ENCODE measurements at regions not wholly inside any gene's neighbourhood (a gene's known extent, or its start where the extent isn't known, plus 50 kb on each side); places are given as distances from the start of the nearest gene placed in this dataset.

DNA sequence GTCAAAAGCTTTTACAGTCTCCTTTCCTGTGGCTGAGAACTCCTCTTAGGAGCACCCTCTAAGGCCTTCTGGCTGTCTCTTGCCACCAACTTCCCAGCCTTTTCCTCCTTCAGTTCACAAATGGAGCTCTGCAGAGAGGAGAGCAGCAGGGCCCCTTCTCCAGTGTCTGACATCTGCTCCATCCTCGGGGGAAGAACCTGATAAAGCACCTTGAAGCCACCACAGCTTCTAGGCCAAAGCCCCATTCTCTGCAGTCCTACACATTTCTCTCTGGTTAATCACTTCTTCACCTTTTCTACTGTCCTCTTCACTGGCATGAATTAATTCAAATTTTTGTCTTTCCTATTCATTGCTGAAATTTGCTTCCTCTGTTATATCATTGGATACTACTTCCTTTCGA, 378.1 kb upstream of the POU3F1 start:
- TF ChIP-seq, protein P1, sequence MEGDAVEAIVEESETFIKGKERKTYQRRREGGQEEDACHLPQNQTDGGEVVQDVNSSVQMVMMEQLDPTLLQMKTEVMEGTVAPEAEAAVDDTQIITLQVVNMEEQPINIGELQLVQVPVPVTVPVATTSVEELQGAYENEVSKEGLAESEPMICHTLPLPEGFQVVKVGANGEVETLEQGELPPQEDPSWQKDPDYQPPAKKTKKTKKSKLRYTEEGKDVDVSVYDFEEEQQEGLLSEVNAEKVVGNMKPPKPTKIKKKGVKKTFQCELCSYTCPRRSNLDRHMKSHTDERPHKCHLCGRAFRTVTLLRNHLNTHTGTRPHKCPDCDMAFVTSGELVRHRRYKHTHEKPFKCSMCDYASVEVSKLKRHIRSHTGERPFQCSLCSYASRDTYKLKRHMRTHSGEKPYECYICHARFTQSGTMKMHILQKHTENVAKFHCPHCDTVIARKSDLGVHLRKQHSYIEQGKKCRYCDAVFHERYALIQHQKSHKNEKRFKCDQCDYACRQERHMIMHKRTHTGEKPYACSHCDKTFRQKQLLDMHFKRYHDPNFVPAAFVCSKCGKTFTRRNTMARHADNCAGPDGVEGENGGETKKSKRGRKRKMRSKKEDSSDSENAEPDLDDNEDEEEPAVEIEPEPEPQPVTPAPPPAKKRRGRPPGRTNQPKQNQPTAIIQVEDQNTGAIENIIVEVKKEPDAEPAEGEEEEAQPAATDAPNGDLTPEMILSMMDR (IDR thresholded peaks at IDR 0.05): no peak
- TF ChIP-seq NFYB (CRISPR knock-in tag; conservative IDR thresholded peaks at IDR 0.05; ENCODE audit: low read depth) (no peak), ZNF232 (CRISPR knock-in tag; IDR thresholded peaks at IDR 0.05) (no peak), MYBL2 (CRISPR knock-in tag; IDR thresholded peaks at IDR 0.05) (no peak), TP53 (CRISPR knock-in tag; IDR thresholded peaks at IDR 0.05) (no peak), CREB1 (CRISPR knock-in tag; IDR thresholded peaks at IDR 0.05) (no peak), ESRRA (CRISPR knock-in tag; IDR thresholded peaks at IDR 0.05; ENCODE audit: borderline replicate concordance) (no peak), ETV6 (CRISPR knock-in tag; IDR thresholded peaks at IDR 0.05) (no peak), ELF4 (CRISPR knock-in tag; IDR thresholded peaks at IDR 0.05; ENCODE audit: low read depth) (no peak), SMAD3 (CRISPR knock-in tag; IDR thresholded peaks at IDR 0.05; ENCODE audit: borderline replicate concordance) (no peak)
- TF ChIP-seq, protein P2, sequence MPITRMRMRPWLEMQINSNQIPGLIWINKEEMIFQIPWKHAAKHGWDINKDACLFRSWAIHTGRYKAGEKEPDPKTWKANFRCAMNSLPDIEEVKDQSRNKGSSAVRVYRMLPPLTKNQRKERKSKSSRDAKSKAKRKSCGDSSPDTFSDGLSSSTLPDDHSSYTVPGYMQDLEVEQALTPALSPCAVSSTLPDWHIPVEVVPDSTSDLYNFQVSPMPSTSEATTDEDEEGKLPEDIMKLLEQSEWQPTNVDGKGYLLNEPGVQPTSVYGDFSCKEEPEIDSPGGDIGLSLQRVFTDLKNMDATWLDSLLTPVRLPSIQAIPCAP (CRISPR knock-in tag; IDR thresholded peaks at IDR 0.05): no peak
- TF ChIP-seq, protein P3, sequence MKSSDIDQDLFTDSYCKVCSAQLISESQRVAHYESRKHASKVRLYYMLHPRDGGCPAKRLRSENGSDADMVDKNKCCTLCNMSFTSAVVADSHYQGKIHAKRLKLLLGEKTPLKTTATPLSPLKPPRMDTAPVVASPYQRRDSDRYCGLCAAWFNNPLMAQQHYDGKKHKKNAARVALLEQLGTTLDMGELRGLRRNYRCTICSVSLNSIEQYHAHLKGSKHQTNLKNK (CRISPR knock-in tag; IDR thresholded peaks at IDR 0.05): no peak
- TF ChIP-seq, protein P4, sequence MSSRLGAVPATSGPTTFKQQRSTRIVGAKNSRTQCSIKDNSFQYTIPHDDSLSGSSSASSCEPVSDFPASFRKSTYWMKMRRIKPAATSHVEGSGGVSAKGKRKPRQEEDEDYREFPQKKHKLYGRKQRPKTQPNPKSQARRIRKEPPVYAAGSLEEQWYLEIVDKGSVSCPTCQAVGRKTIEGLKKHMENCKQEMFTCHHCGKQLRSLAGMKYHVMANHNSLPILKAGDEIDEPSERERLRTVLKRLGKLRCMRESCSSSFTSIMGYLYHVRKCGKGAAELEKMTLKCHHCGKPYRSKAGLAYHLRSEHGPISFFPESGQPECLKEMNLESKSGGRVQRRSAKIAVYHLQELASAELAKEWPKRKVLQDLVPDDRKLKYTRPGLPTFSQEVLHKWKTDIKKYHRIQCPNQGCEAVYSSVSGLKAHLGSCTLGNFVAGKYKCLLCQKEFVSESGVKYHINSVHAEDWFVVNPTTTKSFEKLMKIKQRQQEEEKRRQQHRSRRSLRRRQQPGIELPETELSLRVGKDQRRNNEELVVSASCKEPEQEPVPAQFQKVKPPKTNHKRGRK (CRISPR knock-in tag; IDR thresholded peaks at IDR 0.05; ENCODE audit: borderline replicate concordance): no peak

All from WTC11 (cell line).